ENCODE measurements at regions not wholly inside any gene's neighbourhood (a gene's known extent, or its start where the extent isn't known, plus 50 kb on each side); places are given as distances from the start of the nearest gene placed in this dataset.

GRCh38 chr14:99040052-99040451 is 231.9 kb downstream of the BCL11B start:
- no peak for DNase-seq

GRCh38 chr14:99040711-99041110 is 231.3 kb downstream of the BCL11B start:
- DNase-seq = no peak

- DNase-seq = no peak
These were observed 230.7 kb downstream of the BCL11B start for GRCh38 chr14:99041141-99041819.

DNA sequence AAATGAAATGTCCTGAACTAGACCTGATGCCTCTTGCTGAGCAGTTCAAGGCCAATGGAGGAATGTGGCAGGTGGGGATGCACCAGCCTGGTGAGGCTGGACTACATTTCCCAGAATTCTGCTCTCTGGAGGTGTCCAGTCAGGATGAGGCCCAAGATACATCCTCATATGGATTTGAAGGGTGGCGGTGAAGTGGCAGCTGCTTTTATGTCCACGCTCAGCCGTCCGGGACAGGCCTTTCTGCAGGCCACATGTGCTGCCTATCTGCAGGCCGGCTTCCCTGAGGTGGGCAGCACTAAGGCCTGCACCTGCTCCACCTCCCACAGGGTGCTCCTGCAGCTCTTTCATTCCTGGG is 230.2 kb downstream of the BCL11B start:
- no peak for DNase-seq

- DNase-seq = no peak
These were observed 229.4 kb downstream of the BCL11B start for GRCh38 chr14:99042381-99043266.

DNA sequence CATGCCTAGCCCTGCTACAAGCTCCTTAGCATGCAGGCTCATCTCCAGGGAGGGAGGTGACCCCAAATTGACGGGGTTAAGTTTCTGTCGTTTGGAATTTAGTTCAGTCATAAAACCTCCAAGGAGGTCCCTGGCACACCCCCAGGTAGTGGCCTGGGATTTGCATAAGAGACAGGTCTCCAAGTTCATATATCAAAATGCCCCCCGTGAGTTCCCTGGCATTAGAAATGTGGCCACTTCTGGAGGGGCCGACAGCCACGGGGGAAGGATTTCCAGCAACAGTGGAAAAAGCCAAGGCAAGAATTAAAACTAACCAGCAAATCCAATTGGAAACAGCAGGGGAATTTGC is 228.8 kb downstream of the BCL11B start:
- DNase-seq = no peak

DNA sequence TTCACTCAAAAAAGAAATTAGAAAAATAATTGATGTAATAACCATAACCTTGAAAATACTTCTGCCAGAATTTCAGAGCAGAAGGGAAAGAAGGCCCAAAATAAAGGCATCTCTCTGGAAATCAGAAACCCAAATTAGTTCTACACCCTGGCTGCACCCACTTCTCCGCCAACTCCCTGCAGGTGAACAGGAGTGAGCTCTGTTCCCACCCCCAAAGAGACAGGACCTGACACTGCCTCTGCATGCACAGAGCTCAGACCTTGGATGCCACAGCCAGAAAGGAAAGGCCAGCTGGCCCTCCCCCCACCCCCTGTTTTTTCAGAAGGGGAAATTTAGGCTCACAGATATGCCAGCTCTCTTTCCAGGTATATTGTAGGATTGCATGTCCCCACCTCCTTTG is 228.2 kb downstream of the BCL11B start:
- DNase-seq = no peak

DNA sequence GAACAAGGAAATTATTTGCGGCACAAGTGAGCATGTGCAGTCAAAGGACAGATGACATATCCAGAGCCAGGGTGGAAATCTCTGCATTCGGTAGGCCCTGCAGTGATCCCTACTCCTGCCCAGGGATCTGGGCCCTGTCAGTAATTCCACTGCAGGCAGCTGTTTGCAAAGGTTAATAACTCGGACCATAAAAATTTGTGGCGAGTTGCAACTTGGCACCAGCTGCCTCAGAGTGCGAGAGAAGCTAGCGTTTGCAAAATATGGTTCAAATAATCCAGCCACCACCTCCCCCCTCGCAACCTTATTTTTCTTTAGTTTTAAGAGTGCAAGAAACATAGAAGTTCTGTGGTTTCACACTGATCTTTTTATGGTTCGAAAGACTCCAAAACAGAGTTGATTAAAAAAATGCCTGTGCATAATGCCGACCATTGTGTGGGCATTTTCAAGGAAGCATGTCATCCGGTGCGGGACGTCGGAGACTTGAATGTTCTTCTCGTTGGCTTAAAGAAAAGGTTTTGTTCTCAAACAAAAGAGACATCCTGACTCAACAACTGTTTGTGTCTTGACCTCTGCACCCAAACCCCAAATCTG is 224.5 kb downstream of the BCL11B start:
- DNase-seq = peak; percentile 51

GRCh38 chr14:99050309-99050708 is 221.7 kb downstream of the BCL11B start:
- no peak for DNase-seq

DNA sequence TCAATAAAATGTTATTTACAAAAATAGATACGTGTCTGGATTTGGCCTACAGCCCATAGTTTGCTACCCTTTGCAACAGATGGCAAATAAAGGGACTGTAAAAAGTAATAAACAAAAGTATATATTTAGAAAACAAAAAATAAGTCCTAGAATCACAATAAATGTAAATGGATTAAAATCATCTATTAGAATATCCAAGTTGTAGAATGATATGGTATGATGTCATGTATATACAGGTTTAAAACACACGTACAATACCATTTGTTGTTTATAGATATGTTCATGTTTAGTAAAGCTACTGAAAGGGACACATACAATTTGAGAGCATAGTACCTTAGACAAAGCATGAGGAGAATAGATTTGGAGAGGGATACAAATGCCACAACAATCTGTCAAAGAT is 219.5 kb downstream of the BCL11B start:
- DNase-seq = no peak

DNA sequence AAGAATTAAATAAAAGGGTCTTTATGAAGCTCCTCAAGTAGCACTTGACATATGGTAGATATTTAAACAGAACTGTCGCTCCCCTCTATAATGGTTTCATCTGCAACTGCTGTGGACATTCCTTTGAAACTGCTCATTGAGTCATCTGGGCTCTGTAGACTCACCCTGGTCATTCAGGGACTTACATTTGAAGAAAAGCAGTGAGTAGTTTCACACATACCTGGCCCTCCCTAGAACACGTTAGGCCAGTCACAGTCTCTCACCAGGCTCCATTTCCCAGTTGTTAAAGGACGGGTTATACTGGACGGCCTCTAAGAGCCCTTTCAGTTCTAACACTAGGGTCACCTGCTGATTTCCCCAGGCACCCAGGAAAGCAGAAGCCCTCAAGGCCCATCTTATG is 217.0 kb downstream of the BCL11B start:
- DNase-seq = no peak

DNA sequence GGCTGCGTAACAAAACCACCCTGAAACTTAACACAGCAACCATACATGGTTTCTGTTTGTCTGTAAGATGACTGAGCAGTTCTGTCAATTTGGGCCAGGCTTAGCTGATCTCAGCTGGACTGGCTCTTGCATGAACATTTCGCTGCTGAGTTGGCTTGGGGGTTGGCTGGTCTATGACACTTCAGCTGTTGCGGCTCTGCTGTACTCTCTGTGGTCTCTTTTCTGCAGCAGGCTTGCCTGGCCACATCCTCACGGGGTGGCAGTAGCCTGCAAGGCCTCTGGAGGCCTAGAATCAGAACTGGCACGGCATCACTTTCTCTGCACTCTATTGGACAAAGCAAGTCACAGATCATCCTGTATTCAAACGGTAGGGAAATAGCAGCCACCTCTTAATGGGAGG is 216.2 kb downstream of the BCL11B start:
- peak; percentile 27 for DNase-seq

DNA sequence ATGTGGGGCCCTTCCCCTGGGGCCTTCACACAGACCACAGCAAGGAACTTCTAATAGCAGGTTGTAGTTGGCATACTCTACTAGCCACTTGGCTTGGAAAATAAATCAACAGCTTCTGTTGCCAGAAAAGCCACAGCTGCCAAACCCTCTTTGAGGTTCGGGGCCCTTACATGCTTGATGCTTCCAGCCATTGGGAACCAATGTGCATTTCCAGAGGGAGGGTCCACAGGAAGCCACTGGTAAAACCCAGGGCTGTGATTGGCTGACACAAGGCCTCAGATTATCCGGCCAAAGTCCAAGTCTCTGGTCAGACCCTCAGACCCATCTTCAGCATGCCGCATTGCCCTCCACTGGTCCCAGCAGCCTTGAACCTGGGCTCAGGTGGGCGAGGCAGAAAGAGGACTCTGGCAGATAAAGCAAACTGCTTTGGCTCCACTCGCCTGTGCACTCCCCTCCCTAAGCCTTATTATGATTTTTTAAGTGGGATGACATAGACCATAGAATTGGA is 214.4 kb downstream of the BCL11B start:
- no peak for DNase-seq

DNA sequence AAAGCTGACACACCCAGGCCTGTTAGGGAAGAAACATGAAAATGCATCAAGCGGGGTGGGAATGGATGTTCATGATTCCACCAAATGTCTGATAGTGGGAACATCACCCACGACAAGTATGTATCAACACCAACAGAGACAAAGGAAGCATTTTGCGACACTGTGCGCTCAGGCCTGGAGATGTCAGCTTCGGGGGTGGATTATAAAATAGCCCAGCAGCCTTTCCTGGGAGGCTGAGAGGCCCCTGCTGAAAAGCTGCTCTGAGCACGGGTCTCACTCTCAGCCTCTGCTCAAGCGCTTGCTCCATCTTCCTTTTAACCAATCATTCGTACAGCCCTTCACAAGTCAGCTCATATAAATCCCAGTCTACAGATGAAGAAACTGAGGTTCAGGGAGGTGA is 213.5 kb downstream of the BCL11B start:
- no peak for DNase-seq

DNA sequence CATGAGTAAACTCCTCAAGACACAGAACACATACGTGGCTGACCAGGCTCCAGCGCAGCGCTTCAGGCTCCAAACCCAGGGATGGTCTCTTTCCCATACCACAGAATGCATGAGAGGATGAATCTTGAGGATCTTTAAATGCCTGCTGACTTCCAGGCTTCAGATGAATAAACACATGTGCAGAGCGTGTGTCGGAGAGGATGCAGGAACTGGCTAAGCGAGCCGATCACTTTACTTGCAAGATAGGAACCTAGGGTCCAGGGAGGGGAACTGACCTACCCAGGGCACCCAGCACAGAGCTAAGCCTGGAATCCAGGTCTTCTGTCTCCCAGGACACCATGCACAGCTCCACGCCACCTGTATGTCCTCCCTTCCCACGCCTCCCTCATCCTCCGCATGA is 209.8 kb downstream of the BCL11B start:
- no peak for DNase-seq

GRCh38 chr14:99062772-99063418 is 209.1 kb downstream of the BCL11B start:
- no peak for DNase-seq

DNA sequence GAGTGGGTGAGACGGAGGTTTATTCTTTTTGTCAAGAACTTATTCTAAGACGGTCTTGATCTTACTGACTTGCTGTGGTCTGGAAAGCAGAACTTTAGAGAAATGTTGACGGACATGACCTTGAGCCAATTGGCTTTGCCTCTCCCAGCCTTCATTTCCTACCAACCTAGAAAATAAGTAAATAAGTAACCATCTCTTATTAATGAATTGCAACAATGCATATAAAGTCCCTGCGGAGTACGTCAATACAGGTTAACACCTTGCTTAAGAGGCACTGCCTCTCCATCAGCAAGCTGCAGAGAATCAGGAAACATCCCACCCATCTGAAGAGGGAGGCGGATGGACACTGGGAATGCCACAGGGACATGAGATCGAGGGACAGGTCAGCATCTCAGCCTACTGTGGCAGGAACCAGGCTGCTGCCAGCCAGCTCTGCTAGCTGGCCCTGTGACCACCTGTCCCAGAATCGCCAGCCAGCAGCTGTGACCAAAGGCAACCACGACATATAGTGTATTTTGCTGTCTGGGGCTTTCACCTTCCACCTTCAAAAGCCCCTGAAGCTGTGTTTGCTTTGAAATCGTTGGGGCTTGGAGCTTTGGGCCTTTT is 208.3 kb downstream of the BCL11B start:
- DNase-seq = no peak

GRCh38 chr14:99064262-99064954 is 207.6 kb downstream of the BCL11B start:
- no peak for DNase-seq

DNA sequence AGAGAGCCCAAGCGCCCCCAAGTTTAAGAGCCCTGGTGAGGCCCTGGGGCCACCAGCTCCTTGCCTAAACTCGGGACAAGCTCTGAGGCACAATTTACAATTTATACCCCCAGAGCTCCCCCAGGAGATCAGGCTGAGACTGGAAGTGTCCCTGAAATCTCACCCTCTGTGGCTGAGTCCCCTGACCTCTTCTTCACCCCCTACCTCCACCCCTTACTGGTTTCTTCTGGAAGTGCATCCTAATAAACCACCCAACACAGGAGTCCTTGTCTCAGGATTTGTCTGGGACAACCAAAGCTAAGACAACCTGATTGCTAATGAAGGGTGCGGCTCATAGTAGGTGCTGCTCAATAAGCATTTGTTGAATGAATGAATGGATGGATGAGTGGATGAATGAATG is 206.4 kb downstream of the BCL11B start:
- DNase-seq = no peak

DNA sequence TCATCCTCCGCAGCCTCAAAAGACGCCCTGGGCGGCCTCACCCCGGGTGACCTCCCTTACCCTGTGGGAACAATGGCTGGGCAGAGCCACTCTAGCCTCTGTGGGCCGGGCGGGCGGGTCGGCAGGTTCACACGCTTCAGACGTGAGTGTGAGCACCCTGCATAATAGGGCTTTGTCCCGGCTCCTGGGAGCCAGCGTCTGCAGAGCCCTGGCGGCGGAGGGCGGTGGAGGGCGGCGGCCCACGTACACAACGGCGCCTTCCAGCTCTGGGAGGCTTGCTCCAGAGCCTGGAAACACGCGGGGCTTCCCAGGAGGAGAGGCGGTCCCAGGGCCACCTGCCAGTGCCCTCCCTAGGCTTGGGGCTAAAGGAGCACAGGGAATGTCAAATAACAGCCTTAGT is 205.6 kb downstream of the BCL11B start:
- DNase-seq = no peak

DNA sequence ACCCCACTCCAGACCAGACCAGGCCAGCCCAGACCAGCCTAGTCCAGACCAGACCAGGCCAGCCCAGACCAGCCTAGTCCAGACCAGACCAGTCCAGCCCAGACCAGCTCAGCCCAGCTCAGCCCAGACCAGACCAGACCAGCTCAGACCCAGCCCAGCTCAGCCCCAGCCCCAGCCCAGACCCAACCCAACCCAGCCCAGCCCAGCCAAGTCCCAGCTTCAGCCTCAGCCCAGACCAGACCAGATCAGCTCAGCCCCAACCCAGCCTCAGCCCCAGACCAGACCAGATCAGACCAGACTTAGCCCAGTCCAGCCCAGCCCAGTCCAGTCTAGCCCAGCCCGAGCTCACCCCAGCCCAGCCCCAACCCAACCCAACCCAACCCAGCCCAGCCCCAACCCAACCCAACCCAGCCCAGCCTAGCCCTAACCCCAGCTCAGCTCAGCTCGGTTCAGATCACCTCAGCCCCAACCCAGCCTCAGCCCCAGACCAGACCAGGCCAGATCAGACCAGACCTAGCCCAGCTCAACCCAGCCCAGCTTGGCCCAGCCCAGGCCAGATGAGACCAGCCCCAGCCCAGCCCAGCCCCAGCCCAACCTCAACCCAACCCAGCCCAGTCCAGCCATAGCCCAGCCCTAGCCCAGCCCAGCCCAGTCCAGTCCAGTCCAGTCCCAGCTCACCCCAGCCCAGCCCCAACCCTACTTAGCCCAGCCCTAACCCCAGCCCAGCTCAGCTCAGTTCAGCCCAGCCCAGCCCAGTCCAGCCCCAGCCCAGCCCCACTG is 204.7 kb downstream of the BCL11B start:
- DNase-seq = no peak

DNA sequence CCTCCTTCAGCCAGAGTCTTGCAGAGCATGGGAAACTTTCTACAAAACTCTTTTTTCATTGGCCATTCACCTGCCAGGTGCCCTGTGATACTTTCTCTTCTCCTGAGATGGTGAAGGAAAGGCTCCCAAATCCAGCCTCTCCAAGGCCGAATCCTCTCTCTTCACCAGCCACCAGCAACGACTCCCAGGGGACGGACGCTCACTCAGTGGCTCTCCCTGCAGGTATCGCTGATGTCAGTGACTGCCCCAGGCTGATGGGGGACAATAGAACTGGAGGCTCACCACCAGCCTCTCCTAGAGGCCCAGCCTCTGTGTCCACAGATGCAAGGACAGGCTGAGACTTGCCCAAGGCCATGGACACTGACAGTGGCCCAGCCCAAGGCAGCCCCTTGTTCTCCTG is 204.1 kb downstream of the BCL11B start:
- DNase-seq = no peak

Data from right hindlimb (tissue), 1 donor.